Erythroblast (primary cell): ENCODE measurements at regions not wholly inside any gene's neighbourhood (a gene's known extent, or its start where the extent isn't known, plus 50 kb on each side); places are given as distances from the start of the nearest gene placed in this dataset.

Source experiments
- GATA1 ChIP-seq: IDR thresholded peaks from 2 replicates; pipeline ENCODE4 v1.6.1; 2011; ENCODE audit warnings: low read depth, mild to moderate bottlenecking, control low read depth, low read length, moderate library complexity
- POLR2A ChIP-seq: IDR thresholded peaks from 2 replicates; pipeline ENCODE4 v1.6.1; 2011; ENCODE audit warnings: mild to moderate bottlenecking, low read length

DNA sequence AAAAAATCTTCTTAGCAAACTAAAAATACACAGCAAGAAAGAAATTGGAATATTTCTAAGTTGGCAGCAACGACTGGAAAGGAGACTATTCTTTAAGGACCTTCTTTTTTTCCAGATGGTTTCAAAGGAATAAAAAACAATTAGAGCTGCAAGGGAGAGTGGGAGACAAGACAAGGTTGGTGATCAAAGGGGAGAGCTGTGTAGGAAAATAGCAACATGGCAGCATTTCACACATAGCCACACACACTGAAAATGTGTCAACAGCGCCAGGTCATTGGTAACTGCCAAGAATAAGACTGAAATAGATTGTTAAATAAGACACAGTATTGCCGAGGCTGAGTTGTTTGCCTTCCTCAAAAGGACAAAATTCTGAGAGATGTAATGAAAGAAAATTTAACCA, 88.1 kb upstream of the TLE1 start:
- no peak for TF ChIP-seq POLR2A
- no peak for TF ChIP-seq GATA1
